ENCODE measurements at regions not wholly inside any gene's neighbourhood (a gene's known extent, or its start where the extent isn't known, plus 50 kb on each side); places are given as distances from the start of the nearest gene placed in this dataset.
"Not testable (repeated sequence)": the region's sequence is repeated elsewhere in the genome, so short reads cannot be mapped to it uniquely, and the experiment has no call there.

GRCh38 chr10:100660365-100660764 is 85.0 kb upstream of the PAX2 start:
- intact Hi-C loops (cut with DNase I), result no loop called here
- DNase-seq (ENCODE audit: low spot score), result no peak

GRCh38 chr10:100660945-100661344 is 84.4 kb upstream of the PAX2 start:
- intact Hi-C loops (cut with DNase I), result no loop called here
- no peak for DNase-seq (ENCODE audit: low spot score)

- DNase-seq (ENCODE audit: low spot score), result no peak
- intact Hi-C loops (cut with DNase I), result no loop called here
These were observed 83.9 kb upstream of the PAX2 start for GRCh38 chr10:100661520-100661919.

GRCh38 chr10:100662067-100662466 is 83.3 kb upstream of the PAX2 start:
- intact Hi-C loops (cut with DNase I), result no loop called here
- DNase-seq (ENCODE audit: low spot score), result no peak

- no peak for DNase-seq (ENCODE audit: low spot score)
- intact Hi-C loops (cut with DNase I), result no loop called here
These were observed 80.8 kb upstream of the PAX2 start for GRCh38 chr10:100664316-100665149.

- intact Hi-C loops (cut with DNase I), result not testable (repeated sequence)
These were observed 78.7 kb upstream of the PAX2 start for GRCh38 chr10:100666634-100667033.

GRCh38 chr10:100669616-100670015 is 75.8 kb upstream of the PAX2 start:
- intact Hi-C loops (cut with DNase I), result loop anchor here (10.0 kb wide), 1 partner anchor 205 kb away; no protein-coding TSS in a partner anchor
- no peak for DNase-seq (ENCODE audit: low spot score)

More at GRCh38 chr10:100666634-100667033, 78.7 kb upstream of the PAX2 start:
- DNase-seq (ENCODE audit: low spot score), result not testable (repeated sequence)

- intact Hi-C loops (cut with DNase I), result loop anchor here (10.0 kb wide), 1 partner anchor 204 kb away; no protein-coding TSS in a partner anchor
These were observed 75.0 kb upstream of the PAX2 start for GRCh38 chr10:100670368-100670767.

GRCh38 chr10:100670828-100671479 is 74.4 kb upstream of the PAX2 start:
- DNase-seq (ENCODE audit: low spot score), result no peak
- intact Hi-C loops (cut with DNase I), result loop anchor here (10.0 kb wide), 1 partner anchor 204 kb away; no protein-coding TSS in a partner anchor

More at GRCh38 chr10:100670368-100670767, 75.0 kb upstream of the PAX2 start:
- DNase-seq (ENCODE audit: low spot score), result no peak

GRCh38 chr10:100672199-100672598 is 73.2 kb upstream of the PAX2 start:
- no peak for DNase-seq (ENCODE audit: low spot score)
- intact Hi-C loops (cut with DNase I), result loop anchor here (10.0 kb wide), 1 partner anchor 203 kb away; no protein-coding TSS in a partner anchor

GRCh38 chr10:100677290-100677945 is 68.0 kb upstream of the PAX2 start:
- no peak for DNase-seq (ENCODE audit: low spot score)
- intact Hi-C loops (cut with DNase I), result loop anchor here (10.0 kb wide), 1 partner anchor 197 kb away; no protein-coding TSS in a partner anchor

- DNase-seq (ENCODE audit: low spot score), result no peak
- intact Hi-C loops (cut with DNase I), result loop anchor here (10.0 kb wide), 1 partner anchor 195 kb away; no protein-coding TSS in a partner anchor
These were observed 66.1 kb upstream of the PAX2 start for GRCh38 chr10:100679327-100679726.

GRCh38 chr10:100683004-100683403 is 62.4 kb upstream of the PAX2 start:
- DNase-seq (ENCODE audit: low spot score), result no peak
- intact Hi-C loops (cut with DNase I), result no loop called here

- intact Hi-C loops (cut with DNase I), result no loop called here
- no peak for DNase-seq (ENCODE audit: low spot score)
These were observed 61.7 kb upstream of the PAX2 start for GRCh38 chr10:100683545-100684300.

- intact Hi-C loops (cut with DNase I), result no loop called here
- DNase-seq (ENCODE audit: low spot score), result no peak
These were observed 60.6 kb upstream of the PAX2 start for GRCh38 chr10:100684688-100685235.

GRCh38 chr10:100685331-100685730 is 60.1 kb upstream of the PAX2 start:
- DNase-seq (ENCODE audit: low spot score), result no peak

GRCh38 chr10:100687143-100688003 is 58.0 kb upstream of the PAX2 start:
- no peak for DNase-seq (ENCODE audit: low spot score)
- intact Hi-C loops (cut with DNase I), result no loop called here

More at GRCh38 chr10:100685331-100685730, 60.1 kb upstream of the PAX2 start:
- intact Hi-C loops (cut with DNase I), result no loop called here

- intact Hi-C loops (cut with DNase I), result no loop called here
- no peak for DNase-seq (ENCODE audit: low spot score)
These were observed 57.2 kb upstream of the PAX2 start for GRCh38 chr10:100688201-100688600.
